HUES6 (cell line): ENCODE measurements at regions not wholly inside any gene's neighbourhood (a gene's known extent, or its start where the extent isn't known, plus 50 kb on each side); places are given as distances from the start of the nearest gene placed in this dataset.

Experiments used
- H3K27ac ChIP-seq: 2 replicates; pipeline ENCODE4 v1.7.0; 2013; ENCODE audit warnings: low read depth, mild to moderate bottlenecking, low read length, inconsistent platforms
- H3K27me3 ChIP-seq: 2 replicates; pipeline ENCODE4 v1.6.1; 2013; ENCODE audit warnings: low read length; ENCODE audit not compliant: control insufficient read depth, insufficient read depth
- H3K36me3 ChIP-seq: 2 replicates; pipeline ENCODE4 v1.6.1; 2013; ENCODE audit warnings: low read length; ENCODE audit not compliant: control insufficient read depth, insufficient read depth
- H3K4me1 ChIP-seq: 2 replicates; pipeline ENCODE4 v1.6.1; 2013; ENCODE audit warnings: low read length; ENCODE audit not compliant: control insufficient read depth, insufficient read depth
- H3K4me3 ChIP-seq: 2 replicates; pipeline ENCODE4 v1.5.1; 2013; ENCODE audit warnings: low read depth, low read length
- H3K9ac ChIP-seq: one replicate; pipeline ENCODE4 v1.6.1; 2013; ENCODE audit warnings: mild to moderate bottlenecking, low read length
- H3K9me3 ChIP-seq: 2 replicates; pipeline ENCODE4 v1.6.1; 2013; ENCODE audit warnings: low read depth, low read length; ENCODE audit not compliant: control insufficient read depth, insufficient read depth

DNA sequence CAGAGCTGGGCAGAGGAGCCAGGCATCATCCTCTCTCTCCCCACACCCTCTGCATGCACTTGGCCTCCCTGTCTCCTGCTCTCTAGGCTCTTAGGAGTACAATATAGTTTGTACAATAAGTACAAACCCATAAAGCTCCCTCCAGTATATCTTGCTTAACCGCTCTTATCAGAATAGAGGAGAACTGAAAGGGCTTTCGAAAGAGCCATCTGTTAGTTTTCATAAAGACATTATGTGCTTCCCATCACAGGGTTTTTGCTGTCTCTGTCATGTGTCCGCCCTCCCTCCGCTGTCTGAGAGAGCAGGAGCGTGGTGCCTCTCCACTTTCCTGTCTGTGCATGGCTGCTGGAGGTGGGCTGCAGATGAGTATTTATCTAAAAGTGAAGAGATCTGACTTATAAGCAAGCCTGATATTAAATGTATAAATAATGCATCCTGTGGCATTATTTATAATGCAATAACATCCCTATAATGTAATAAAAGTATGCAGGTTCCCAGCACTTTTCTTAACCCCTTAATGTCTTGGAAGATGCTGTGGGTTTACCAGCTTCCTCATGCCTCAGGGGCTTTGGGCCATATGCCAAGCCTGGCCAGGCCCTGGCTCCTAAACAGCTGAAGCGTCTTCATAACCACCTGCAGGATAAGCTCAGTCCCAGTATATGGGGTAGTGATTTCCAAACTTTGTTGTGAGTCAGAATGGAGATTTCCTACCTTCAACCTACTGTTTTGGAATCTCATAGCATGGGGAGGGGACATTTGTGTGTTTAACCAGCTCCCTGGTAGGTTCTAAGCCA is 297.1 kb downstream of the DHX35 start:
- no peaks in the 10 kb centered on the region for H3K9me3 ChIP-seq
- H3K27ac ChIP-seq: no peak overlapping the region
- H3K36me3 ChIP-seq: no peaks in the 10 kb centered on the region
- H3K4me1 ChIP-seq: no peaks in the 10 kb centered on the region
- H3K9ac ChIP-seq: no peak overlapping the region
- H3K4me3 ChIP-seq: no peak overlapping the region
- no peaks in the 10 kb centered on the region for H3K27me3 ChIP-seq

DNA sequence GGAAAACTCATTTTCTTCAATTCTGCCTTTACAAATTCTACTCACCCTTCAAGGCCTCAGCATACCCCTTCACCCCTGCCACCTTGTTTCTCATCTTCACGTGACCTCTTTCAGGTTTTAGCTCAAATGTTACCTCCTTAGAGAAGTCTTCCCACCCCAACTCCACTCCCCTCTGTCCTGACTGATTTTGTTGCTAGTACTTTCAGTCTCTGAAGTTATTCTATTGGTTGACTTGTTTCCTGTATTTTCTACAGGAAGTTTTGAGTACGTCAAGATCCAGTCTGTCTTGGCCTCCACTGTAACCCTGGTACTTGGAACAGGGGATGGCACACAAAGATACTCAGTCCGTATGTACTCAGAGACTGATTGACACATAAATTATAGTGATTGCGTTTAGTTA is 296.1 kb downstream of the DHX35 start:
- Histone ChIP-seq H3K27me3 (no peaks in the 10 kb centered on the region), H3K36me3 (no peaks in the 10 kb centered on the region), H3K4me3 (no peak overlapping the region), H3K27ac (no peak overlapping the region), H3K9ac (no peak overlapping the region), H3K9me3 (no peaks in the 10 kb centered on the region), H3K4me1 (no peaks in the 10 kb centered on the region)

DNA sequence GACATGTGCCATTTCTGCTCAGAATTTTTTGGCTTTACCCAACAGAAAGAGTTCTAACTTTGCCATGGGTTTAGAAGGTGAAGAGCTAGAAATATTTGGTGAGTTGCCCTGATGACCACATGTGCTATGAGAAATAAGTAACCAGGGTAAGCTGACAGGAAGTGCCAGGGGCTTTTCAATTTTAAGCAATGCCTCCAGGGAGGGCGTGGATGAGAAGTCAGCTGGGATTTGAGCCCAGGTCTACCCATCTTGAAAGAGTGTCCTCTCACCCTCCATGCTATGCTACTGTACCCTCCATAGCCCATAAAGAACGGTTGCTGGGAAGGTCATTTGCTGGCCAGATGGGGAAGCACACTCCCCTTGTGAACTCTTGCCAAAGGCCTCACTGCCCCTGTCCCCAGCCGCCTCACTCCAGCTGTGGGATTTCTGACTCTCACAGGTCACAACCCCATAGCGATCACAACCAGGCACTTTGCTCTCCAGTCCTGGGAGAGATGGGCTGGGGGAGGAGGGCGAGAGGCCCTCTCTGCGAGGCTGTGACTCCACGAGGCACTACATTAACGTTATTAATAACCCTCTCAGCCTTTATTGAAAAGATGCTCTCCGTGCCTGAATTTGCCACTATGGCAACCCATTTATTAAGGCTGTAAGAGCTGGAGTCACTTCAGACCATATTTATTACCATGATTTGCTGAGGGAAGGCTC is 291.1 kb downstream of the DHX35 start:
- H3K9me3 ChIP-seq: no peaks in the 10 kb centered on the region
- H3K27me3 ChIP-seq: no peaks in the 10 kb centered on the region; the same call in 1 of the 2 replicates
- H3K4me1 ChIP-seq: no peaks in the 10 kb centered on the region
- no peak overlapping the region for H3K27ac ChIP-seq
- no peaks in the 10 kb centered on the region for H3K36me3 ChIP-seq
- H3K4me3 ChIP-seq: no peak overlapping the region
- no peak overlapping the region for H3K9ac ChIP-seq

DNA sequence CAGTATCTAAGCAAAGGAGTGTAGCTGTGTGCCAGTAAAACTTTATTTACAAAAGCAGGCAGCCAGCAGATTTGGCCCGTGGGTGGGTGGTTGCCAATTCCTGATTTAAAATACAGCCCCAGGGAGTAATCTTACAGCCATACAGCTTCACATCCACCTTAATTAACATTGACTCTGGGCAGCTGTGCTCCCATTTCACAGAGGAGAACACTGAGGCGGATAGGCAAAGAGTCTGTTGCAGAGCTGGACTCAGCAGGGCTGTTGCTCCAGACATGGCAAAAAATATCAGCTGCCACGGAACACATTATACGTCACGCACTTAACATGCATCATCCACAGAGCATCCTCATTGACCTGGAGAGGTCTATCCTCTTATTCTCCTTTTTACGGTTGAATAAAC is 289.9 kb downstream of the DHX35 start:
- Histone ChIP-seq H3K4me3 (no peak overlapping the region), H3K9me3 (no peaks in the 10 kb centered on the region), H3K27ac (no peak overlapping the region), H3K4me1 (no peaks in the 10 kb centered on the region), H3K27me3 (no peaks in the 10 kb centered on the region; the same call in 1 of the 2 replicates), H3K9ac (no peak overlapping the region), H3K36me3 (no peaks in the 10 kb centered on the region)

DNA sequence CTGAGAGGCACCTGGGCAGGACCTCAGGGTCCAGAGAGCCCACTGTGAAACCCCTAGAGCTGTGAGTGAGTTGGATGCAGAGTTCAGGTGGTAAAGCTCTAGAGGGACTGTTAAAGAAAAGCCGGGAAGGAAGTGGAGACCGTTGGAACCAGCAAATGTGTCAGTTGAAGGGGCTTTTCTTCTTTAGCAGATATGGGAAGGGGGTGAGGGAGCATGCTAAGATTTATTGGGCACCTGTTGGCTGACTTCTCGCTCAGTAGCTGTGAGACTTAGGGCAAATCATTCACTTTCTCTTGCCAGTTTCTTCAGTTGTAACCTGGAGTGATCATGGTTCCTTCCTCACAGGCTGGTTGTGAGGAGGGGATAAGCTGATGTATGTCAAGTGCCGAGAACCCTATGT is 287.7 kb downstream of the DHX35 start:
- H3K27ac ChIP-seq: no peak overlapping the region
- no peak overlapping the region for H3K4me3 ChIP-seq
- H3K4me1 ChIP-seq: no peaks in the 10 kb centered on the region

DNA sequence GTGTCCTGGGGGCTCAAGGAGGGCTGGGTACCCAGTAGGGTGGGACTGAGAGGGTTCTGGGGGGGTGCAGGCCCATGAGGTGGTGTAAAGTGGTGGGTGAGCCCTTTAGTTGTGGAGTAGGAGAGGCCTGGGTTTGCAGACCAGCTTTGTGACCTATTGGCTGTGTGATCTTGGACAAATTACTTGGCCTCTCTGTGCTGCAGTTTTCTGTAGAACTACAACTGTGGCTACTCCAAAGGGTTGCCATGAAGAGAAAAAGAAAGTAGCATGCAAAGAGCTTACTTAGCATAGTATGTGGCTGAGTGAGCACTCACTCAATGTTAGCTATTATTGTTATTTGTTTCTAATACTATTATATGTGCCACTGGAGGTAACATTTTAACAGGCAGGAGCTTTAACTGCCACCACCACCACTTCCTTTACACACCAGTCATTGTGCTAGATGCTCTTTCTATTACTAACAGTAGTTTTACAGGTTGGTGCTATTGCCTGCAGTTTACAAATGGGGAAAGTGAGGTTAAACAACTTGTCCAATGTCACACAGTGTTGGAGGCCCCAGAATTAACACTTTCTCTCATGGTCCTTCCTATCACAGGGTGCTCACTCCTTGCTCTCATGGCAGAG is 286.8 kb downstream of the DHX35 start:
- no peaks in the 10 kb centered on the region for H3K9me3 ChIP-seq
- H3K27ac ChIP-seq: no peak overlapping the region
- no peaks in the 10 kb centered on the region; the same call in 1 of the 2 replicates for H3K27me3 ChIP-seq
- H3K4me3 ChIP-seq: no peak overlapping the region
- no peaks in the 10 kb centered on the region for H3K36me3 ChIP-seq
- H3K9ac ChIP-seq: no peak overlapping the region
- H3K4me1 ChIP-seq: no peaks in the 10 kb centered on the region

More for the DNA sequence above, 287.7 kb downstream of the DHX35 start:
- H3K9ac ChIP-seq: no peak overlapping the region
- H3K27me3 ChIP-seq: no peaks in the 10 kb centered on the region; the same call in 1 of the 2 replicates
- no peaks in the 10 kb centered on the region for H3K9me3 ChIP-seq
- H3K36me3 ChIP-seq: no peaks in the 10 kb centered on the region

DNA sequence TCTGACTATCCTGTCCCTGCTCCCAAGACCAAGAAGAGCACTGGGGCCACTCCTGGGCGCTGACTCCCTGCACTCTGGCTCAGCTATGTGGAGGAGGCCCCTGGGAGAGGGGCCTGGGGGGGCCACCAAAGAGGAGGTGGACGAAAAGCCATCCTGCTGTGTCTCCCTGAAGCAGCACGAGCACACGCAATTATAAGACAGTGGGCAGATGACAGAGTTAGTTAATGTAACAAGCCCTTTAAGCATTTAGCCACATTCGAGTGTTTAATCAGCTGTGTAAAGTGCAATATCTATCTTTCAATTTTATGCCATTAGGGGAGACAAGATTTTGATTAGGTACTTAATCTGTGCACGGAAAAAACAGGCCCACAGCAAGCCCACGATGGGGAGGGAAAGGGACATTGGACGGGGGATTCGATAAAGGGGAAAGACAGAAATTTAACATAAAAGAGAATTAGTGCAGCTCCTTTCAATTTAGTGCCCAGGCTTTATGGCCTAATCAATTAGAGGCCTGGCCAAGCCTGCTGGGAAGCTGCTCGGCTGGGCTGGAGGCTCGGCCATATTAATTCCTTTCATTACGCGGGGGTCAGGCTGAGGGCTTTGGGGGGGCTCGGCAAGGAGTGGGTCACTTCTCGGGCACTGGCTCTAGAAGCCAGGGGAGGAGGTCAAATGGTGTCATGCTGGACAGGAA is 286.2 kb downstream of the DHX35 start:
- Histone ChIP-seq H3K36me3 (no peaks in the 10 kb centered on the region), H3K27me3 (no peaks in the 10 kb centered on the region; the same call in 1 of the 2 replicates), H3K4me3 (no peak overlapping the region), H3K9me3 (no peaks in the 10 kb centered on the region), H3K27ac (no peak overlapping the region), H3K4me1 (no peaks in the 10 kb centered on the region), H3K9ac (no peak overlapping the region)

DNA sequence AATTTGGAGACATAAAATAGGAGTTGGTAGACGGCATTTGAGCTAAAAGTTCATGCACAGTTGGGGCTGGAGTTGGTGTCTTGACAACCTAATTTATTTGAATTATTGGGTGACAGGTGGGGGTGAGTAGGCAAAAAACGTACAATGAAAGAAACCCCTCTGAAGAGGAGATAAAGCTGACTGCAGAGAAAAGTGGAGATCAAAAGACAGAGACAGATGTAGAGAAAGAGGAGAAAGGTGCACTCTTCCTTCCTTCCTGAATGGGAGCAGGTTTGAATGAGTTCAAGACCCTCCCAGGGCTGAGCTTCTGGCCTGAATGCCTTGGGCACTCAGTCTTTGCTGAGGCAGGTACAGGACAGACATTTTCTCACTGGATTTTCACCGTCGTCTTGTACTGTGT is 284.3 kb downstream of the DHX35 start:
- H3K36me3 ChIP-seq: no peaks in the 10 kb centered on the region
- H3K4me3 ChIP-seq: no peak overlapping the region
- H3K4me1 ChIP-seq: no peaks in the 10 kb centered on the region
- no peaks in the 10 kb centered on the region; the same call in 1 of the 2 replicates for H3K27me3 ChIP-seq
- no peak overlapping the region for H3K9ac ChIP-seq
- H3K27ac ChIP-seq: no peak overlapping the region
- H3K9me3 ChIP-seq: no peaks in the 10 kb centered on the region

DNA sequence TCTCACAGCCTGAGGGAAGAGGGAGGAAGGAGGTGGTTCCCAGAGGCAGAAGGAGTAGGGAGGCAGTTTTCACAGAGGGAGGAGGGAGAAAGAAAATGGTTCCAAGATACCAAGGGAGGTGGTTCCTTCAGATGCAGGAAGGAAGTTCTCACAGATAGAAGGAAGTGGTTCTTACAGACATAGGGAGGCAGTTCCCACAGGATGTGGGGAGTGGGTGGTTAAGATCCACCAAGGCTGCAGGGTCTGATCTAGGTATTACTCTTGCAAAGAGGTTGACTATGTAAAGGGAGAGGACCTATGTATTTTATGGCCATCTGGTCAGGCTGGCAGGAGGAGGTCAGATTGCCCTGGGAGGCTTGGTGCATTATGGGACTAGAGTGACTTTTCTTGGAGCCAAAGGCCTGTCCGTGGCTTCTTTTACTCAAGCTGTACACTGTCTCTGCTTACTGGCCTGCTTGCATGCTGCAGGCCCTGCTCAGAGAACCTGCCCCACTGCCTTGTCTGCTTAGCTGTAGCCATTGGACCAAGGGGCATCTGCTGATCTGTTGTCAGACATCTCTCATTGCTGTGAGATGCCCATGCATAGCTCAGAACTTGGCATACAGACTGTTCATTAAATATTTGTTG is 283.7 kb downstream of the DHX35 start:
- H3K9me3 ChIP-seq: no peaks in the 10 kb centered on the region
- H3K9ac ChIP-seq: no peak overlapping the region
- no peak overlapping the region for H3K4me3 ChIP-seq
- H3K36me3 ChIP-seq: no peaks in the 10 kb centered on the region
- H3K4me1 ChIP-seq: no peaks in the 10 kb centered on the region
- H3K27ac ChIP-seq: no peak overlapping the region
- H3K27me3 ChIP-seq: no peaks in the 10 kb centered on the region; the same call in 1 of the 2 replicates

DNA sequence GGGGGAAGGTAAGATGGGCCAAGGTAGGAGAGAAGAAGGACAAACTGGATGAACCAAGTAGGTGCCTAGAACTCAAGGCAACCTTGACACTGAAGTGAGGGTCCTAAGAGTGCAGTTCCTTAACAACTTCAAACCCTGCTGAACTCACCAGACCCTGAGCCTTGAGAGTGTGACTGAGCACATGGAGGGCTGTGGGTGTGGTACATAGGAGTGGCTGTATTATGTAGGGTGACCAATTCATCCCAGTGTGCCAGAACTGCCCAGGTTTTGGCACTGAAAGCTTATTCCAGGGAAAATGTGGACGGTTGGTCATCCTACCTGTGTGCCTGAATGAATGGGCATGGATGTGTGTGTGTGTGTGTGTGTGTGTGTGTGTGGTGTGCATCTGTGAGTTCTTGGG is 281.8 kb downstream of the DHX35 start:
- Histone ChIP-seq H3K36me3 (no peaks in the 10 kb centered on the region), H3K9ac (no peak overlapping the region), H3K27me3 (no peaks in the 10 kb centered on the region), H3K4me1 (no peaks in the 10 kb centered on the region), H3K4me3 (no peak overlapping the region), H3K27ac (no peak overlapping the region), H3K9me3 (no peaks in the 10 kb centered on the region)
